ENCODE measurements at regions not wholly inside any gene's neighbourhood (a gene's known extent, or its start where the extent isn't known, plus 50 kb on each side); places are given as distances from the start of the nearest gene placed in this dataset.

GRCh38 chr22:25475257-25476022 lies 89.0 kb upstream of the GRK3 start:
- no peak for FAIRE-seq
- Histone ChIP-seq H3K4me2 (ENCODE audit: low read depth, low read length) (no peak overlapping the region), H3K9ac (ENCODE audit: insufficient read depth, low read depth, low read length) (no peak overlapping the region), H3K27me3 (ENCODE audit: control insufficient read depth in 1 of 2, insufficient read depth in 2 of 2, low read length in 2 of 2) (no peaks in the 10 kb centered on the region), H3K79me2 (ENCODE audit: insufficient read depth, low read length) (no peaks in the 10 kb centered on the region), H3K27ac (ENCODE audit: extremely low read length, insufficient read depth, low read length) (no peak overlapping the region), H3K4me1 (ENCODE audit: insufficient read depth, low read length) (no peaks in the 10 kb centered on the region), H3K36me3 (replicated peaks in 1 of 2; ENCODE audit: control insufficient read depth in 1 of 2, insufficient read depth in 2 of 2, low read length in 2 of 2) (peaks cover 0 to 3% of the 10 kb centered on the region in 2 experiments; a peak in 2 of 5 replicates), H4K20me1 (ENCODE audit: insufficient read depth, low read length) (no peaks in the 10 kb centered on the region), H3K4me3 (replicated peaks in 1 of 3; ENCODE audit: insufficient read depth in 1 of 3, low read depth in 2 of 3, low read length in 3 of 3) (no peak overlapping the region), H2AFZ (ENCODE audit: low read length) (no peak overlapping the region), H3K9me3 (ENCODE audit: low read length) (no peaks in the 10 kb centered on the region)
- BruUV-seq (replicated peaks): no TSS peak
- ChIA-PET POLR2A (no interaction called here), CTCF (ENCODE audit: low intra/inter-chr PET ratio, low total read pairs) (no interaction called here)
- 94% methylated on average over 16 of the region's 16 CpGs for WGBS (ENCODE audit: low lambda C conversion rate)
- intact Hi-C loops (cut with micrococcal nuclease; ENCODE audit: unreplicated experiment) (no loop called here), in situ Hi-C loops (cut with HindIII; ENCODE audit: extremely low pct_ligation_motif_present, low pct_unique_long_range_greater_than_20kb) (no loop called here)
- no peak for DNase-seq (ENCODE audit: low spot score)
- no peak for ATAC-seq
- TF ChIP-seq, protein P1, sequence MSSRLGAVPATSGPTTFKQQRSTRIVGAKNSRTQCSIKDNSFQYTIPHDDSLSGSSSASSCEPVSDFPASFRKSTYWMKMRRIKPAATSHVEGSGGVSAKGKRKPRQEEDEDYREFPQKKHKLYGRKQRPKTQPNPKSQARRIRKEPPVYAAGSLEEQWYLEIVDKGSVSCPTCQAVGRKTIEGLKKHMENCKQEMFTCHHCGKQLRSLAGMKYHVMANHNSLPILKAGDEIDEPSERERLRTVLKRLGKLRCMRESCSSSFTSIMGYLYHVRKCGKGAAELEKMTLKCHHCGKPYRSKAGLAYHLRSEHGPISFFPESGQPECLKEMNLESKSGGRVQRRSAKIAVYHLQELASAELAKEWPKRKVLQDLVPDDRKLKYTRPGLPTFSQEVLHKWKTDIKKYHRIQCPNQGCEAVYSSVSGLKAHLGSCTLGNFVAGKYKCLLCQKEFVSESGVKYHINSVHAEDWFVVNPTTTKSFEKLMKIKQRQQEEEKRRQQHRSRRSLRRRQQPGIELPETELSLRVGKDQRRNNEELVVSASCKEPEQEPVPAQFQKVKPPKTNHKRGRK (CRISPR knock-in tag; IDR thresholded peaks at IDR 0.05): no peak
- TF ChIP-seq ZBTB26 (CRISPR knock-in tag; IDR thresholded peaks at IDR 0.05; ENCODE audit: borderline replicate concordance): no peak
- TF ChIP-seq HINFP (CRISPR knock-in tag; IDR thresholded peaks at IDR 0.05; ENCODE audit: low read depth): no peak
- TF ChIP-seq NR3C1 (CRISPR knock-in tag; IDR thresholded peaks at IDR 0.05): no peak
- no peak for TF ChIP-seq ZBTB49 (CRISPR knock-in tag; IDR thresholded peaks at IDR 0.05; ENCODE audit: borderline replicate concordance)
- no peak for TF ChIP-seq ZBTB43 (CRISPR knock-in tag; conservative IDR thresholded peaks at IDR 0.05)
- TF ChIP-seq KLF15 (CRISPR knock-in tag; IDR thresholded peaks at IDR 0.05; ENCODE audit: borderline replicate concordance): no peak
- TF ChIP-seq KLF12 (CRISPR knock-in tag; IDR thresholded peaks at IDR 0.05; ENCODE audit: borderline replicate concordance): no peak
- no peak for TF ChIP-seq ZNF546 (CRISPR knock-in tag; conservative IDR thresholded peaks at IDR 0.05)
- no peak for TF ChIP-seq ZNF589 (CRISPR knock-in tag; conservative IDR thresholded peaks at IDR 0.05)
- no peak for TF ChIP-seq JUND (CRISPR knock-in tag; IDR thresholded peaks at IDR 0.05)
- no peak for TF ChIP-seq YEATS4 (CRISPR knock-in tag; IDR thresholded peaks at IDR 0.05; ENCODE audit: borderline replicate concordance)

All from HepG2 (cell line).